H54 (cell line): ENCODE measurements at regions not wholly inside any gene's neighbourhood (a gene's known extent, or its start where the extent isn't known, plus 50 kb on each side); places are given as distances from the start of the nearest gene placed in this dataset.

Experiments
- DNase-seq: peaks from one replicate; pipeline ENCODE4 v3.0.0; 2011; ENCODE audit warnings: low spot score, mixed read lengths; ENCODE audit not compliant: insufficient read length
- FAIRE-seq: peaks from 3 replicates; lab custom pipeline; 2011; peaks lifted over from hg19 to GRCh38; lab: Jason Lieb, UNC
- POLR2A ChIP-seq: IDR thresholded peaks from 2 replicates; pipeline ENCODE4 v1.6.1; 2011; ENCODE audit warnings: low read depth, mild to moderate bottlenecking, low read length

- no peak for TF ChIP-seq POLR2A
- DNase-seq: no peak
- FAIRE-seq: no peak
These were observed 81.5 kb upstream of the NGF start for GRCh38 chr1:115419571-115419970.

DNA sequence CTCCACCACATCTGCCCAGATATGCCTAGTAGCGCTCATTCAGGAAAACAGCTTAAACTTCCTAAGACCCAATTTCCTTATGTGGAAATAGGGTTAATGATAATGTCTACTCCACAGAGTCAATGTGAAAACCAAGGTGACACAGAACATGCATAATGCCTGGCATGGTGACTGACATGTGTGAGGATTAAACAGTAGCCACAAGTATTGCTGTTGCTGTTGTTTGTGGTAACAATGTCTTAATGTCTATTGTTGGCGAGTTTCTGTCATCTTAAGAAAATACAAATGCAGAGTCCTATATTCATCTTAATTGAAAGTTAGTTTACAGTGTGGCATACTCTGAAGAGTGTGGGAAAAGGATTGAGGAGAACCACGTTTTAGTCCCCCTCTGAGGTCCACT is 75.6 kb upstream of the NGF start:
- no peak for TF ChIP-seq POLR2A
- DNase-seq (no peak), FAIRE-seq (no peak)

GRCh38 chr1:115413208-115413607 is 75.2 kb upstream of the NGF start:
- FAIRE-seq (no peak), DNase-seq (no peak)
- no peak for TF ChIP-seq POLR2A

DNA sequence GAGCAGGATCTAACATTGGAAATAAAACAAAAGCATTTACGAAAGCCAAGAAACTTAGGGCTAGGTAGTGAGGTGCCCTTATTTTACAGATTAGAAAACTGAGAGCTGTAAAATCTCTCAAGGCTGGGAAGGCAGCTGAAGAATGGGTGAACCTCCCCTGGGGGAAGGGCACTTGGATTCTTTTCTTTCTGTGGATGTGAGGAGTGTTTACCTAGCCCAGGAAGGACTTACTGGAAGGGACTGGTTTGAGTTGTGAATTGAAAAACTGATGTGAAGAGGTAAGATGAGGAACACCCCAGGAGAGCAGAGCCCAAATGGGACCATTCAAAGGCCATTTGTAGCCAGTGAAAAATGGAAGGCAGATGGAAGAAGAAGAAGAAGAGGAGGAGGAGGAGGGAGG is 74.7 kb upstream of the NGF start:
- FAIRE-seq: no peak
- no peak for TF ChIP-seq POLR2A
- DNase-seq: no peak

GRCh38 chr1:115412286-115412685 is 74.2 kb upstream of the NGF start:
- no peak for DNase-seq
- no peak for FAIRE-seq
- TF ChIP-seq POLR2A: no peak

GRCh38 chr1:115411371-115412063 is 73.5 kb upstream of the NGF start:
- FAIRE-seq (no peak), DNase-seq (no peak)
- no peak for TF ChIP-seq POLR2A

- TF ChIP-seq POLR2A: no peak
- no peak for DNase-seq
- FAIRE-seq: no peak
These were observed 71.3 kb upstream of the NGF start for GRCh38 chr1:115409094-115410015.

DNA sequence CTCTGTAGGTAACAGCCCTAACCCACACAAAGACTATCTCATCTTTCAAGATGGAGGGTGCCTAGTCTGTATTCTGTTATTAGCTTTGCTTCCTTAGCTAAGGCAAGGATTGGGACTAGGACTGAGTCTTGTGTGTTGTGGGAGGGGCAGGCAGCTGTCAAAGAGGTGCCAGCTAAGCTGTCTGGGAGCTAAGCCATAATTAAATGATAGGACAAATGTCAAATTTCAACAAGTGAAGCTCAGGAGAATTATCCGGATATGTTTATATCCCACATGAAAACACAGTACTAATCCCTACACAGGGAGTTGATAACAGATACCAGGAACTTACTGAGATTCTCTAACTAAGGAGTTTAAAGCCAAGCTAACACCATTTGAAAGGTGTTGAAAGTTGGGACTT is 70.5 kb upstream of the NGF start:
- no peak for TF ChIP-seq POLR2A
- DNase-seq (no peak), FAIRE-seq (no peak)

DNA sequence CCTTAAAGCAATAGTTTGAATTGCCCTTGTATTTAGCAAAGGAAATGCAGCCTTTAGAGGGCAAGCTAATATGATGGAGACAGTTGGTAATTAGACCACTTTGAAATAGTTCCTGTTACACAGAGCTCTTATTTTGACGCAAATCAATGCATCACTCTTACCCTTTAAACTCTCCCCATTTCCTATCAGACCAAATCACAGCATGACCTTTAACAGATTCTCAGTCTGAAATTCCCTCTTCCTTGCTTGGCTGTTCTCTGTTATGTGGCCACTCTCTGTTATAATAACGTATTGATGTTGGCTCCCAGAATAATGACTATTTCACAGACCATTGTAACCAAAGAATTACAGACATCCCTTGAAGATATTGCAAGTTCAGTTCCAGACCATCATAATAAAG is 66.9 kb upstream of the NGF start:
- TF ChIP-seq POLR2A: no peak
- DNase-seq (no peak), FAIRE-seq (no peak)

DNA sequence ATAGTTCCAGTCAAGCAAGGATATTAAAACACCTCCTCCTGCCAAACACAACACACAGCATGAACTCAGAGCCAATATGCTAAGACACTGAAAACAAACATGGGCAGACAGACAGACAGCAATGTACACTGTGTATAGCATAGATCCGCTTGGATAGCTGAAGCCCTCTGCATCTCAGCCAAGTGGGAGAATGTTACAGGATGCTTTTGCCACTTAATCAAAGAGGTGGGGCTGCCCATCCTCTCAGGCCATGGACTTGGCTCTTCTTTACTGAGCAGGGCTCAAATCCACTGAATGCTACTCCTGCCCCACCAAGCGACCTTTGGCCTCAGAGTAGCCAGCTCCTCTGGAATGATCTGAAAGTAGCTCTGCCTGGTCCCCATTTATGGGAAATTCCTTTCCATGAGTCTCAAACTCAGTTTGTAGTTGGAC is 64.7 kb upstream of the NGF start:
- FAIRE-seq (no peak), DNase-seq (no peak)
- no peak for TF ChIP-seq POLR2A

GRCh38 chr1:115401676-115402075 is 63.6 kb upstream of the NGF start:
- no peak for TF ChIP-seq POLR2A
- no peak for FAIRE-seq
- no peak for DNase-seq

- DNase-seq: no peak
- no peak for TF ChIP-seq POLR2A
These were observed 62.8 kb upstream of the NGF start for GRCh38 chr1:115400891-115401290.

DNA sequence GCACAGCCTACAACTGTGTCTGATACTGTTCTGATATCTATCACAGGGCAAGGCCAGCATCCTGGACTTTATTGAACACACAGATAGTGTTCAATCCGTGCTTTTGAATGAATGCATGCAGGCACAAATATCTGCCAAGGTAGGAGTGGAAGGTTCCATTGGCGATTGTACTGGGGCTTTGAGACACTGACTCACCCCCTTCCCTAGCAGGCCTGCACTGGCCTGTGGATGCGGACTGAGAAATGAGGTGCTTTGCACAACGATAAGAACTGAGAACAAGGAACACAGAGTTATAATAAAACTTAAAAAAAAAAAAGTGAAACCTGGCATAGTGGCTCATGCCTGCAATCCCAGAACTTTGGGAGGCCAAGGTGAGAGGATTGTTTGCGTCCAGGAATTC is 62.4 kb upstream of the NGF start:
- DNase-seq: no peak
- FAIRE-seq: no peak
- no peak for TF ChIP-seq POLR2A

More at GRCh38 chr1:115400891-115401290, 62.8 kb upstream of the NGF start:
- FAIRE-seq: no peak

- DNase-seq (no peak), FAIRE-seq (no peak)
- no peak for TF ChIP-seq POLR2A
These were observed 60.7 kb upstream of the NGF start for GRCh38 chr1:115398745-115399144.
